HUES48 (cell line): ENCODE measurements at regions not wholly inside any gene's neighbourhood (a gene's known extent, or its start where the extent isn't known, plus 50 kb on each side); places are given as distances from the start of the nearest gene placed in this dataset.

Experiments
- H3K27ac ChIP-seq: one replicate; pipeline ENCODE4 v1.7.0; 2013; ENCODE audit warnings: low read depth, low read length, inconsistent platforms
- H3K27me3 ChIP-seq: 2 replicates; pipeline ENCODE4 v1.6.1; 2013; ENCODE audit warnings: mild to moderate bottlenecking, low read length; ENCODE audit not compliant: control insufficient read depth, insufficient read depth
- H3K36me3 ChIP-seq: 2 replicates; pipeline ENCODE4 v1.6.1; 2013; ENCODE audit warnings: low read length; ENCODE audit not compliant: control insufficient read depth, insufficient read depth
- H3K4me1 ChIP-seq: 2 replicates; pipeline ENCODE4 v1.6.1; 2013; ENCODE audit warnings: mild to moderate bottlenecking, low read length; ENCODE audit not compliant: control insufficient read depth, insufficient read depth
- H3K4me3 ChIP-seq: 2 replicates; pipeline ENCODE4 v1.5.1; 2013; ENCODE audit warnings: mild to moderate bottlenecking, low read depth, low read length
- H3K9ac ChIP-seq: 2 replicates; pipeline ENCODE4 v1.6.1; 2013; ENCODE audit warnings: mild to moderate bottlenecking, low read depth, low read length, moderate library complexity
- H3K9me3 ChIP-seq: 2 replicates; pipeline ENCODE4 v1.6.1; 2013; ENCODE audit warnings: low read length; ENCODE audit not compliant: control insufficient read depth, insufficient read depth

- no peak overlapping the region for H3K9ac ChIP-seq
- 0 out of 2 replicates have a peak, but pooled peaks cover 4% of the 10 kb centered on the region for H3K4me1 ChIP-seq
- no peaks in the 10 kb centered on the region for H3K9me3 ChIP-seq
- no peaks in the 10 kb centered on the region for H3K27me3 ChIP-seq
- H3K36me3 ChIP-seq, result no peaks in the 10 kb centered on the region
- H3K27ac ChIP-seq, result no peak overlapping the region
- H3K4me3 ChIP-seq, result no peak overlapping the region
Observed at GRCh38 chr4:62717154-62717553, 1517.0 kb downstream of the ADGRL3 start.

GRCh38 chr4:62711575-62711974, 1511.4 kb downstream of the ADGRL3 start:
- Histone ChIP-seq H3K27me3 (no peaks in the 10 kb centered on the region), H3K27ac (no peak overlapping the region), H3K9me3 (no peaks in the 10 kb centered on the region), H3K4me1 (0 out of 2 replicates have a peak, but pooled peaks cover 5% of the 10 kb centered on the region), H3K4me3 (no peak overlapping the region), H3K36me3 (no peaks in the 10 kb centered on the region), H3K9ac (no peak overlapping the region)

DNA sequence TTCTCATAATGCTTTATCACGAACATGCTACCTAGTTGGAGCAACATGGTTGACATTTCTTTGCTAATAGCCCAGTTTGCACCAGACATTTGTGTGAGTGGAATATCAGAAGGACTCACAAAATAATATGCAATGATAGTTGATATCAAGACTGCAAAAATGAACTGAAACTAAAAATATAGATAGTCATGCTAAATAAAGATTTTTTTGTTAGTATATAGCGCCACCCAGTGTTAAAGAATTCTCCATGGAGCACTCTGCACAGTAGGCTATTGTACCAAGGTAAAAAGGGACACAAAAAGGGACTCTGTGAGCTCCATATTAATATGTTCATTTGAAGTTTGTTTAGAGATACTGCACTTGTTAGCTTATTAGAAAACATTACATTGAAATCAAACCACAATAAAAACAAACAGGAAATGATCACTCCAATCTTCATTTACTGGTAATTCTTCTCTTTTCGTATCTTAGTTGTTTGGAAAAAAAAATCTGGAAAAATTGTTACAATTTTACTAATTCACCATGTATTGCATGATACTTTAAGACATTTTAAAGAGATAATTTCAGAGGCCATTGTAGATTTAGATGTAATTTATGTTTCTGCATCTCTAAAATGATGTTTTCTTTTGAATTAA, 1509.6 kb downstream of the ADGRL3 start:
- no peaks in the 10 kb centered on the region for H3K9me3 ChIP-seq
- H3K27me3 ChIP-seq, result no peaks in the 10 kb centered on the region
- no peak overlapping the region for H3K9ac ChIP-seq
- H3K4me3 ChIP-seq, result no peak overlapping the region
- 0 out of 2 replicates have a peak, but pooled peaks cover 5% of the 10 kb centered on the region for H3K4me1 ChIP-seq
- H3K36me3 ChIP-seq, result no peaks in the 10 kb centered on the region
- no peak overlapping the region for H3K27ac ChIP-seq

GRCh38 chr4:62706423-62706822, 1506.3 kb downstream of the ADGRL3 start:
- Histone ChIP-seq H3K9ac (no peak overlapping the region), H3K27ac (no peak overlapping the region), H3K27me3 (no peaks in the 10 kb centered on the region), H3K4me3 (no peak overlapping the region), H3K4me1 (no peaks in the 10 kb centered on the region), H3K9me3 (no peaks in the 10 kb centered on the region), H3K36me3 (no peaks in the 10 kb centered on the region)

GRCh38 chr4:62683799-62684566, 1483.9 kb downstream of the ADGRL3 start:
- Histone ChIP-seq H3K4me1 (no peaks in the 10 kb centered on the region), H3K27me3 (no peaks in the 10 kb centered on the region), H3K27ac (no peak overlapping the region), H3K36me3 (no peaks in the 10 kb centered on the region), H3K9ac (no peak overlapping the region), H3K9me3 (0 out of 2 replicates have a peak, but pooled peaks cover 2% of the 10 kb centered on the region), H3K4me3 (no peak overlapping the region)

GRCh38 chr4:62676962-62677361, 1476.8 kb downstream of the ADGRL3 start:
- Histone ChIP-seq H3K9me3 (no peaks in the 10 kb centered on the region), H3K4me3 (no peak overlapping the region), H3K27me3 (no peaks in the 10 kb centered on the region), H3K27ac (no peak overlapping the region), H3K4me1 (no peaks in the 10 kb centered on the region), H3K36me3 (no peaks in the 10 kb centered on the region), H3K9ac (no peak overlapping the region)

DNA sequence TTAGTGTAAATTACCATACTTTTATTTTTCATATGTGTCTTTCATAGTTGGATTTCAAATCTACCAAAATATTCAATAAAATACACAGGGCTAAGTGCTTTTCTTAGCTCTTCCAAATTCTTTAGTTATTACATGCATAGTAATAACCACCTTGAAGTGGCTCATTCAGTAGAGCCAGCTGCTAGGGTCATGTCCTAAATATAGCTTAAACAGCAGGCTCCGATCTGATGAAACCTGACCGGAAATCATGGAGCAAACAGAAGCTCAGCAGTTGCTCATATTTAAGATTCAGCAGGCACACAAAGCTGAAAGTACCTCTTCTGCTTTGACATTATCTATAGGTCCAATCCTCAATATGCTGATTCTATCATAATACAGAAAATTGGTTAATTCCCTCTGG, 1470.4 kb downstream of the ADGRL3 start:
- no peaks in the 10 kb centered on the region for H3K27me3 ChIP-seq
- H3K4me3 ChIP-seq, result no peak overlapping the region
- H3K9ac ChIP-seq, result no peak overlapping the region
- H3K4me1 ChIP-seq, result no peaks in the 10 kb centered on the region
- no peak overlapping the region for H3K27ac ChIP-seq
- no peaks in the 10 kb centered on the region for H3K9me3 ChIP-seq
- no peaks in the 10 kb centered on the region for H3K36me3 ChIP-seq

DNA sequence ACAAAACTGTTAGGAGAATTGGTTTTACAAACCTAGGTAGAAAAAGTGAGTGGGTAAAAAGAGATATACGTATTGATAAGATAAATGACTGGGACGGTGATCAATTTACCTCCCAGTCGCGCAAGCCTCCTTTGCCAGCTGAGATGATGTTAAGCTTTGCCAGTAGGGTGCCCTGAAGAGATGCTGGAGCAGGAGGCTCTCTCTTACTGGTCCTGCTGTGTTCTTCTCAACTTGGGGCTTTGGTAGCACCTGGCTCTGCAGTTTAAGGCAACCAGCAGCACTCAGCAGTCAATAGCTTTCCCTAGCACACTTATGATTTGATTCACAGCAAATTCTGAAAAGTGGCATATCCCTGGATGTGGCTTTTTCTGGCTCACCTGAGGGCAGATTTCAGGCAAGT, 1461.7 kb downstream of the ADGRL3 start:
- Histone ChIP-seq H3K36me3 (no peaks in the 10 kb centered on the region), H3K4me1 (no peaks in the 10 kb centered on the region), H3K9me3 (no peaks in the 10 kb centered on the region)

GRCh38 chr4:62656006-62656405, 1455.9 kb downstream of the ADGRL3 start:
- no peaks in the 10 kb centered on the region for H3K36me3 ChIP-seq
- no peak overlapping the region for H3K4me3 ChIP-seq
- no peaks in the 10 kb centered on the region for H3K27me3 ChIP-seq
- H3K27ac ChIP-seq, result no peak overlapping the region
- H3K9ac ChIP-seq, result no peak overlapping the region
- H3K4me1 ChIP-seq, result no peaks in the 10 kb centered on the region
- no peaks in the 10 kb centered on the region for H3K9me3 ChIP-seq

More for the DNA sequence above, 1461.7 kb downstream of the ADGRL3 start:
- Histone ChIP-seq H3K27me3 (no peaks in the 10 kb centered on the region), H3K9ac (no peak overlapping the region), H3K4me3 (no peak overlapping the region), H3K27ac (no peak overlapping the region)

GRCh38 chr4:62644372-62644771, 1444.2 kb downstream of the ADGRL3 start:
- no peaks in the 10 kb centered on the region for H3K9me3 ChIP-seq
- H3K4me1 ChIP-seq, result no peaks in the 10 kb centered on the region
- H3K36me3 ChIP-seq, result no peaks in the 10 kb centered on the region
- no peak overlapping the region for H3K9ac ChIP-seq
- no peak overlapping the region for H3K27ac ChIP-seq
- no peak overlapping the region for H3K4me3 ChIP-seq
- H3K27me3 ChIP-seq, result no peaks in the 10 kb centered on the region

DNA sequence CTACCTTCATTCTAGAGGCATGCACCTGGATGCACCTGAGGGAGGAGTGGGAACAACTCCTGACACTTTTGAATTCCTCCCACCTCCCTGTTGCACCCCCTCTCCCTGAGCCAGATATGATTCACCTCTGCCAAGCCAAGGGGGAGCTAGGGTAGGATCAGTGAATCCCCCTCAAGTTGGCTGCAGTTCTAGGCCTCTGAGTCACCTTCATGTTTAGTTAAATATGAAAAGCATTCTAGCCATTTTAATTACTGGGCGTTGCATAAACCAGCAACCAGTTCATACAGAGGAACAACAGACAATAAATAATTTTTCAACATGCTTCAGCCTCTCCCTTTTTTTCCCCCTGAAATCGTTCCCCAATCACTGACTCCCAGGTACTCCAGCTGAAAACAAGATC, 1440.2 kb downstream of the ADGRL3 start:
- Histone ChIP-seq H3K9me3 (no peaks in the 10 kb centered on the region), H3K27me3 (no peaks in the 10 kb centered on the region), H3K4me3 (no peak overlapping the region), H3K9ac (no peak overlapping the region), H3K36me3 (no peaks in the 10 kb centered on the region), H3K27ac (no peak overlapping the region), H3K4me1 (no peaks in the 10 kb centered on the region)
